ENCODE measurements at regions not wholly inside any gene's neighbourhood (a gene's known extent, or its start where the extent isn't known, plus 50 kb on each side); places are given as distances from the start of the nearest gene placed in this dataset.

- Mint-ChIP-seq H3K9me3 (no peaks in the 10 kb centered on the region), H3K27me3 (no peaks in the 10 kb centered on the region), H3K27ac (no peak overlapping the region), H3K36me3 (no peaks in the 10 kb centered on the region), H3K4me1 (ENCODE audit: unreplicated experiment) (no peaks in the 10 kb centered on the region), H3K4me3 (no peak overlapping the region)
- no peak for TF ChIP-seq CTCF (conservative IDR thresholded peaks at IDR 0.05)
- no peak for DNase-seq (ENCODE audit: extremely low spot score, unreplicated experiment)
Measured at GRCh38 chr18:72329533-72329932, 214.6 kb downstream of the CBLN2 start.

GRCh38 chr18:72325307-72325706 lies 218.8 kb downstream of the CBLN2 start:
- Mint-ChIP-seq H3K27me3 (peaks cover 3% of the 10 kb centered on the region), H3K4me1 (ENCODE audit: unreplicated experiment) (no peaks in the 10 kb centered on the region), H3K4me3 (no peak overlapping the region), H3K27ac (no peak overlapping the region), H3K9me3 (no peaks in the 10 kb centered on the region), H3K36me3 (no peaks in the 10 kb centered on the region)
- no peak for TF ChIP-seq CTCF (conservative IDR thresholded peaks at IDR 0.05)
- DNase-seq (ENCODE audit: extremely low spot score, unreplicated experiment): no peak

- H3K4me3 Mint-ChIP-seq: no peak overlapping the region
- no peaks in the 10 kb centered on the region for H3K9me3 Mint-ChIP-seq
Measured at GRCh38 chr18:72324677-72325076, 219.5 kb downstream of the CBLN2 start.

GRCh38 chr18:72316497-72316896 lies 227.6 kb downstream of the CBLN2 start:
- no peak for DNase-seq (ENCODE audit: extremely low spot score, unreplicated experiment)
- H3K27me3 Mint-ChIP-seq: no peaks in the 10 kb centered on the region
- no peak overlapping the region for H3K4me3 Mint-ChIP-seq
- H3K36me3 Mint-ChIP-seq: no peaks in the 10 kb centered on the region
- H3K9me3 Mint-ChIP-seq: no peaks in the 10 kb centered on the region
- no peaks in the 10 kb centered on the region for H3K4me1 Mint-ChIP-seq (ENCODE audit: unreplicated experiment)
- H3K27ac Mint-ChIP-seq: no peak overlapping the region
- no peak for TF ChIP-seq CTCF (conservative IDR thresholded peaks at IDR 0.05)

More at GRCh38 chr18:72324677-72325076, 219.5 kb downstream of the CBLN2 start:
- no peak for TF ChIP-seq CTCF (conservative IDR thresholded peaks at IDR 0.05)
- Mint-ChIP-seq H3K36me3 (no peaks in the 10 kb centered on the region), H3K27me3 (peaks cover 3% of the 10 kb centered on the region), H3K27ac (no peak overlapping the region), H3K4me1 (ENCODE audit: unreplicated experiment) (no peaks in the 10 kb centered on the region)
- DNase-seq (ENCODE audit: extremely low spot score, unreplicated experiment): no peak

- no peak for DNase-seq (ENCODE audit: extremely low spot score, unreplicated experiment)
- H3K4me1 Mint-ChIP-seq (ENCODE audit: unreplicated experiment): no peaks in the 10 kb centered on the region
- TF ChIP-seq CTCF (conservative IDR thresholded peaks at IDR 0.05): no peak
- H3K36me3 Mint-ChIP-seq: no peaks in the 10 kb centered on the region
- H3K4me3 Mint-ChIP-seq: no peak overlapping the region
- no peak overlapping the region for H3K27ac Mint-ChIP-seq
- H3K27me3 Mint-ChIP-seq: no peaks in the 10 kb centered on the region
- H3K9me3 Mint-ChIP-seq: no peaks in the 10 kb centered on the region
Measured at GRCh38 chr18:72283148-72283925, 260.8 kb downstream of the CBLN2 start.

Measured in type B pancreatic cell (in vitro differentiated cells).